ENCODE measurements at regions not wholly inside any gene's neighbourhood (a gene's known extent, or its start where the extent isn't known, plus 50 kb on each side); places are given as distances from the start of the nearest gene placed in this dataset.

DNA sequence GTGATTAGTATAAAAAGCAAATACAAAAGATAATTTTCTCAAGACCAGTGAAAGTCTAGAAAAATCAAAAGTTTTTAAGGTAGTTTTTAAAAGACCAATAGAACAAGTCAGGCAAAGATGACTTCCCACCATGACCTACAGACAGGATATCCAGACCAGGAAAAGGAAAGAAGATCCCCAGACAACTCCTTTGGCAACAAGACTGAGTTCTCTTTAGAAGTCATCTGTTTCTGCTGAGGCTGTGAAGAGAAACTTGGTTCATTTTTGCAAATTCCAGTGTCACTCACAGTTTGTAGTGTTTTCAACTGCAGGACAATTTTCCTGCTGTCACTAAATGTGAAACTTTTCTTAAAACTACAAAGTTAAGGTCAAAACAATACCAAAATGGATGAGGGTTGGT, 240.9 kb upstream of the SIX2 start:
- H3K27ac Mint-ChIP-seq (ENCODE audit: unreplicated experiment): no peak overlapping the region
- H3K4me1 Mint-ChIP-seq: peaks cover 9% of the 10 kb centered on the region
- no peaks in the 10 kb centered on the region for H3K9me3 Mint-ChIP-seq
- H3K27me3 Mint-ChIP-seq (ENCODE audit: low read depth): no peaks in the 10 kb centered on the region
- no peak overlapping the region for H3K4me3 Mint-ChIP-seq
- no peak for DNase-seq (ENCODE audit: low read depth, low spot score)
- H3K36me3 Mint-ChIP-seq (ENCODE audit: low read depth): no peaks in the 10 kb centered on the region
- TF ChIP-seq, protein P1, sequence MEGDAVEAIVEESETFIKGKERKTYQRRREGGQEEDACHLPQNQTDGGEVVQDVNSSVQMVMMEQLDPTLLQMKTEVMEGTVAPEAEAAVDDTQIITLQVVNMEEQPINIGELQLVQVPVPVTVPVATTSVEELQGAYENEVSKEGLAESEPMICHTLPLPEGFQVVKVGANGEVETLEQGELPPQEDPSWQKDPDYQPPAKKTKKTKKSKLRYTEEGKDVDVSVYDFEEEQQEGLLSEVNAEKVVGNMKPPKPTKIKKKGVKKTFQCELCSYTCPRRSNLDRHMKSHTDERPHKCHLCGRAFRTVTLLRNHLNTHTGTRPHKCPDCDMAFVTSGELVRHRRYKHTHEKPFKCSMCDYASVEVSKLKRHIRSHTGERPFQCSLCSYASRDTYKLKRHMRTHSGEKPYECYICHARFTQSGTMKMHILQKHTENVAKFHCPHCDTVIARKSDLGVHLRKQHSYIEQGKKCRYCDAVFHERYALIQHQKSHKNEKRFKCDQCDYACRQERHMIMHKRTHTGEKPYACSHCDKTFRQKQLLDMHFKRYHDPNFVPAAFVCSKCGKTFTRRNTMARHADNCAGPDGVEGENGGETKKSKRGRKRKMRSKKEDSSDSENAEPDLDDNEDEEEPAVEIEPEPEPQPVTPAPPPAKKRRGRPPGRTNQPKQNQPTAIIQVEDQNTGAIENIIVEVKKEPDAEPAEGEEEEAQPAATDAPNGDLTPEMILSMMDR (conservative IDR thresholded peaks at IDR 0.05): no peak

DNA sequence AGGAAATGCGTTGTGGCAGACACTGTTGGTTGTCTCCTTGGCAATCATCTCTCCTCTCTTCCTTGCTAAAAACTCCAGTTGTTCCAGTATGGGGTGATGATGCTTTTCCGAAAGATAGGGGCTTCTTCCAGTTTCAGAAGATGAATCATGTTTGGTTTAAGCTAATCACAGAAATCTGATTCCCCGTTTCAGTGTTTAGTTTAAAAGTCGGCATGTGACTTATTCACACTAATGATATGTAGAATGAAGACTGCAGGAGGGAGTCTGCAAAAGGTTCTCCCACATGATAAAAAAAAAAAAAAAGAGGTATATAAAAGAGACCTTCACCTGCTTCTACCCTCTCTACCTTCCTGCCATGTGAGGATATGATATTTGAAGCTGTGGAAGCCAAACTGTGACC, 239.0 kb upstream of the SIX2 start:
- Mint-ChIP-seq H3K27ac (ENCODE audit: unreplicated experiment) (no peak overlapping the region), H3K4me3 (no peak overlapping the region), H3K36me3 (ENCODE audit: low read depth) (no peaks in the 10 kb centered on the region), H3K4me1 (peaks cover 9% of the 10 kb centered on the region), H3K27me3 (ENCODE audit: low read depth) (no peaks in the 10 kb centered on the region), H3K9me3 (no peaks in the 10 kb centered on the region)
- TF ChIP-seq, protein P1 (conservative IDR thresholded peaks at IDR 0.05): no peak
- no peak for DNase-seq (ENCODE audit: low read depth, low spot score)

DNA sequence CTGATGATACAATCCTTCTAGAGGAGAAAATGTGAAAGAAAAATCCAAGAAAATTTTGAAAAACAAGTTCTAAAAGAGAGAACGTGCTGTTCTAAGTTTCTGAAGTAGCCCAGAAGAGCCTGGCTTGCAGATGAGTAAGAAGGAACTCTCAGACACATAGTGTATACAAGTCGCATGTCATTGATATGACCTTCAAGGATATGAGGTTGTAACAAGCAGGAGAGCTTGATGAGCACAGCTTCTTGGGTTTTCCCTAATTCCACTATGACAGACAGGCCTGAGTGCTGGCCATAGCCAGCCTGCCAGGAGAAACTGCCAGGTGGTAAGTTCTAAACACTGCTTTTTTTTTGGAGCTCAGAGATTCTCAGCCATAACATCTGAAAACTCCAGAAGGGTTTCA, 235.7 kb upstream of the SIX2 start:
- no peaks in the 10 kb centered on the region for H3K9me3 Mint-ChIP-seq
- H3K4me1 Mint-ChIP-seq: peaks cover 21% of the 10 kb centered on the region
- DNase-seq (ENCODE audit: low read depth, low spot score): no peak
- no peaks in the 10 kb centered on the region for H3K27me3 Mint-ChIP-seq (ENCODE audit: low read depth)
- H3K4me3 Mint-ChIP-seq: no peak overlapping the region
- TF ChIP-seq, protein P1 (conservative IDR thresholded peaks at IDR 0.05): no peak
- no peaks in the 10 kb centered on the region for H3K36me3 Mint-ChIP-seq (ENCODE audit: low read depth)
- H3K27ac Mint-ChIP-seq (ENCODE audit: unreplicated experiment): no peak overlapping the region

DNA sequence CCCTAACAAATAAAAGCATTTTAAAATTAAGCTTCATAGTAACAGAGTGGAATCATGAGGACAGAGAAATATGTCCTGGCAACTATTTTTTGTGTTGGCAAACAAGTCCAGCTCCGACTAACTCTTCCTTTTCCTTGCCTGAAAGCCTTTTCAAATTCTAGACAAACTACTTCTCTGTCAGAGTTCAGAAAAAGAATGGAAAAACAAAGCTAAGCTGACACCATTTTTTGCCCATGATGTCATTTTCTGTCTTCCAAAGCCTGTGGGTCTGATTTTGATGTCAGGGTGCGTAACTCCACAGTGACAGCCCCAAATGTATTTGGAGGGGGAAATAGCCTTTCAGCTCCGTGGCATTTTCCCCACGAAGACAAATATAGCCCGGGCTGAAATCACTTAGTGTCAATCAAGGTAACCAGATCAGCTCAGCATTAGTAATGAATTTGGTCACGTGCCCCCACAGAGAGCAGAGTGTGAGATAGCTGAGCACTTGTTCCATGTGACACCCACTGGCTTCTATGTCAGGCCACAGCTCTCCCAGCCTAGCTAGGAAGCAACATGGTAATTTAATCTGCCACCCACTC, 233.0 kb upstream of the SIX2 start:
- H3K4me3 Mint-ChIP-seq: peak overlapping the region; percentile 7
- no peaks in the 10 kb centered on the region for H3K9me3 Mint-ChIP-seq
- peak overlapping the region; percentile 69 for H3K27ac Mint-ChIP-seq (ENCODE audit: unreplicated experiment)

DNA sequence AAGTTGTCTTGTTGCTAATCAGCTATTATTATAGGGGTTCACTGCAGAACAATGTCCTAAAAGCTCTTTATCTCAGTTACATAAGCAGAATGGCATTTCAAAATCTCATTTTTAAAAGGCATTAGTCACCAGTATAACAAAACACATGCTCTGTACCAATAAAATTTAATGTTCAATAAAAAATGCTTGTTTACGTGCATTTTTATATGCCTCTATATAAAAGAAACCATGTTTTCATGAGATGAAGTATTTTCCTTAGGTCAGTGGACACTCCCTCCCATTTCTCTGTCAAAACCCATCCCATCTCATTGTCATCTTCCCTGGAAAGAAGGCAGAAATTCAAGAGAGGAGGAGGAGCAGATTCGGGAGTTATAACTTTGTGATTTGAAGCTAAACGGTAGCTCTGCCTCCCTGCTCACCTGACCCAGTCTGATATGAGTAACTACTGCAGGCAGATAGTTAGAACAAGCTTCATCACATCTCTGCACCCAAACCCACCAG, 231.9 kb upstream of the SIX2 start:
- Mint-ChIP-seq H3K36me3 (ENCODE audit: low read depth) (no peaks in the 10 kb centered on the region), H3K4me1 (peaks cover 12% of the 10 kb centered on the region), H3K27me3 (ENCODE audit: low read depth) (no peaks in the 10 kb centered on the region), H3K4me3 (no peak overlapping the region), H3K9me3 (no peaks in the 10 kb centered on the region), H3K27ac (ENCODE audit: unreplicated experiment) (no peak overlapping the region)
- no peak for DNase-seq (ENCODE audit: low read depth, low spot score)
- TF ChIP-seq, protein P1 (conservative IDR thresholded peaks at IDR 0.05): no peak

More for the DNA sequence above, 233.0 kb upstream of the SIX2 start:
- Mint-ChIP-seq H3K36me3 (ENCODE audit: low read depth) (no peaks in the 10 kb centered on the region), H3K27me3 (ENCODE audit: low read depth) (no peaks in the 10 kb centered on the region), H3K4me1 (peaks cover 12% of the 10 kb centered on the region)
- DNase-seq (ENCODE audit: low read depth, low spot score): no peak
- TF ChIP-seq, protein P1 (conservative IDR thresholded peaks at IDR 0.05): no peak

All from neural crest cell (in vitro differentiated cells).